IPS-NIHi7 (cell line): ENCODE measurements at regions not wholly inside any gene's neighbourhood (a gene's known extent, or its start where the extent isn't known, plus 50 kb on each side); places are given as distances from the start of the nearest gene placed in this dataset.

Experiments
- DNase-seq: peaks from one replicate; pipeline ENCODE4 v3.0.0; 2012; ENCODE audit warnings: mixed read lengths; ENCODE audit errors: extremely low spot score

- no peak for DNase-seq
These were observed 99.9 kb upstream of the CACNA1A start for GRCh38 chr19:13606156-13606555.

GRCh38 chr19:13604902-13605586 is 98.8 kb upstream of the CACNA1A start:
- DNase-seq: no peak

- DNase-seq: no peak
These were observed 94.5 kb upstream of the CACNA1A start for GRCh38 chr19:13600802-13601201.

- no peak for DNase-seq
These were observed 93.8 kb upstream of the CACNA1A start for GRCh38 chr19:13600091-13600490.

GRCh38 chr19:13599681-13600080 is 93.4 kb upstream of the CACNA1A start:
- DNase-seq: no peak

- no peak for DNase-seq
These were observed 91.8 kb upstream of the CACNA1A start for GRCh38 chr19:13598098-13598497.

- peak; percentile 84 for DNase-seq
These were observed 91.4 kb upstream of the CACNA1A start for GRCh38 chr19:13597640-13598039.

- DNase-seq: peak; percentile 89
These were observed 82.9 kb upstream of the CACNA1A start for GRCh38 chr19:13588957-13589833.

- no peak for DNase-seq
These were observed 79.2 kb upstream of the CACNA1A start for GRCh38 chr19:13585512-13585911.

- DNase-seq: no peak
These were observed 77.5 kb upstream of the CACNA1A start for GRCh38 chr19:13583753-13584152.

GRCh38 chr19:13583114-13583513 is 76.8 kb upstream of the CACNA1A start:
- DNase-seq: no peak

- no peak for DNase-seq
These were observed 75.3 kb upstream of the CACNA1A start for GRCh38 chr19:13581576-13581975.

- no peak for DNase-seq
These were observed 73.2 kb upstream of the CACNA1A start for GRCh38 chr19:13579388-13580060.

GRCh38 chr19:13576726-13577125 is 70.4 kb upstream of the CACNA1A start:
- no peak for DNase-seq

- DNase-seq: peak; percentile 61
These were observed 68.7 kb upstream of the CACNA1A start for GRCh38 chr19:13574933-13575332.

GRCh38 chr19:13573056-13573667 is 66.9 kb upstream of the CACNA1A start:
- peak; percentile 21 for DNase-seq

GRCh38 chr19:13561461-13561860 is 55.2 kb upstream of the CACNA1A start:
- no peak for DNase-seq

GRCh38 chr19:13557756-13558398 is 51.6 kb upstream of the CACNA1A start:
- DNase-seq: peak; percentile 53

- DNase-seq: no peak
These were observed 50.3 kb upstream of the CACNA1A start for GRCh38 chr19:13556552-13556951.
